KMS-11 (cell line): ENCODE measurements at regions not wholly inside any gene's neighbourhood (a gene's known extent, or its start where the extent isn't known, plus 50 kb on each side); places are given as distances from the start of the nearest gene placed in this dataset.

Experiments used
- H2AFZ ChIP-seq: fragments of 200-600 bp; sonication (generic); 2 replicates; pipeline ENCODE4 v1.6.1; 2016; ENCODE audit warnings: antibody characterized with exemption, mixed run types, low read depth
- H3K27ac ChIP-seq: fragments of 200-600 bp; sonication (generic); 2 replicates; pipeline ENCODE4 v1.6.1; 2016; ENCODE audit warnings: mild to moderate bottlenecking, mixed run types
- H3K27me3 ChIP-seq: fragments of 200-600 bp; sonication (generic); 2 replicates; pipeline ENCODE4 v1.6.1; 2017; ENCODE audit warnings: mild to moderate bottlenecking, low read depth, mixed run types, moderate library complexity; ENCODE audit not compliant: insufficient read depth
- H3K36me3 ChIP-seq: fragments of 200-600 bp; sonication (generic); 2 replicates; pipeline ENCODE4 v1.6.1; 2017; ENCODE audit warnings: mild to moderate bottlenecking, mixed run types; ENCODE audit not compliant: insufficient read depth
- H3K4me1 ChIP-seq: fragments of 200-600 bp; sonication (generic); 2 replicates; pipeline ENCODE4 v1.6.1; 2016; ENCODE audit warnings: mild to moderate bottlenecking, low read depth, mixed run types; ENCODE audit not compliant: poor library complexity, severe bottlenecking
- H3K4me2 ChIP-seq: fragments of 200-600 bp; sonication (generic); 2 replicates; pipeline ENCODE4 v1.7.0; 2016; ENCODE audit warnings: mild to moderate bottlenecking, mixed run types
- H3K4me3 ChIP-seq: fragments of 200-600 bp; sonication (generic); IDR thresholded peaks from 2 replicates; pipeline ENCODE4 v1.6.1; 2017; ENCODE audit warnings: low read depth, low read length, mixed read lengths; ENCODE audit not compliant: insufficient read depth
- H3K79me2 ChIP-seq: fragments of 200-600 bp; sonication (generic); 2 replicates; pipeline ENCODE4 v1.6.1; 2016; ENCODE audit warnings: low read depth, mixed run types; ENCODE audit not compliant: insufficient read depth
- H3K9ac ChIP-seq: fragments of 200-600 bp; sonication (generic); 2 replicates; pipeline ENCODE4 v1.6.1; 2016; ENCODE audit warnings: mild to moderate bottlenecking, mixed run types
- H4K20me1 ChIP-seq: fragments of 200-600 bp; sonication (generic); 2 replicates; pipeline ENCODE4 v1.6.1; 2016; ENCODE audit warnings: mild to moderate bottlenecking, mixed run types; ENCODE audit not compliant: insufficient read depth
- TF ChIP-seq, protein P1 (sequence below): fragments of 200-600 bp; sonication (generic); conservative IDR thresholded peaks from 2 replicates; pipeline ENCODE4 v1.6.1; 2017; ENCODE audit warnings: low read depth, mild to moderate bottlenecking, antibody characterized with exemption, low read length, moderate library complexity, mixed read lengths

DNA sequence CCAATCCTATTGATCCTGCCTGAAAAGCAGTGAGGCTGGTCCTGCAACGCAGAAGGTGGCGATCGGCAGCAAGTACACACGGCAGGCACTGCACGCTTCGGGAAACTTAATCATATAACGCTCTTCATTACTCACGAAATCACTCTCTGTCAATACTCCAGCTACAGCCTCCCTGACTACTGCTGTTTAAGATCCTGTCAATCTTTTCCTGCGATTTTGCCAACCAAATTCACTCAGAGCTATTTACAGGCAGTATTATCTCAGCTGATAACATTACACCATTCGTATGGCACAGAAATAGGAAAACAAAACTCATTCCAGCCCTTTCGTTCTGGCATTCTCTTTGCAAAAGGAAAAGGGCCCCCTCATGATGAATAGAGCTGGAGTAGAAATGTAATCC lies 262.4 kb upstream of the CDH8 start:
- Histone ChIP-seq H3K4me1 (no peaks in the 10 kb centered on the region), H3K36me3 (no peaks in the 10 kb centered on the region), H3K27ac (no peak overlapping the region), H3K4me3 (no peak overlapping the region), H4K20me1 (no peaks in the 10 kb centered on the region), H2AFZ (no peak overlapping the region), H3K27me3 (no peaks in the 10 kb centered on the region), H3K9ac (no peak overlapping the region), H3K4me2 (no peak overlapping the region), H3K79me2 (no peaks in the 10 kb centered on the region)
- TF ChIP-seq, protein P1, sequence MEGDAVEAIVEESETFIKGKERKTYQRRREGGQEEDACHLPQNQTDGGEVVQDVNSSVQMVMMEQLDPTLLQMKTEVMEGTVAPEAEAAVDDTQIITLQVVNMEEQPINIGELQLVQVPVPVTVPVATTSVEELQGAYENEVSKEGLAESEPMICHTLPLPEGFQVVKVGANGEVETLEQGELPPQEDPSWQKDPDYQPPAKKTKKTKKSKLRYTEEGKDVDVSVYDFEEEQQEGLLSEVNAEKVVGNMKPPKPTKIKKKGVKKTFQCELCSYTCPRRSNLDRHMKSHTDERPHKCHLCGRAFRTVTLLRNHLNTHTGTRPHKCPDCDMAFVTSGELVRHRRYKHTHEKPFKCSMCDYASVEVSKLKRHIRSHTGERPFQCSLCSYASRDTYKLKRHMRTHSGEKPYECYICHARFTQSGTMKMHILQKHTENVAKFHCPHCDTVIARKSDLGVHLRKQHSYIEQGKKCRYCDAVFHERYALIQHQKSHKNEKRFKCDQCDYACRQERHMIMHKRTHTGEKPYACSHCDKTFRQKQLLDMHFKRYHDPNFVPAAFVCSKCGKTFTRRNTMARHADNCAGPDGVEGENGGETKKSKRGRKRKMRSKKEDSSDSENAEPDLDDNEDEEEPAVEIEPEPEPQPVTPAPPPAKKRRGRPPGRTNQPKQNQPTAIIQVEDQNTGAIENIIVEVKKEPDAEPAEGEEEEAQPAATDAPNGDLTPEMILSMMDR = no peak

DNA sequence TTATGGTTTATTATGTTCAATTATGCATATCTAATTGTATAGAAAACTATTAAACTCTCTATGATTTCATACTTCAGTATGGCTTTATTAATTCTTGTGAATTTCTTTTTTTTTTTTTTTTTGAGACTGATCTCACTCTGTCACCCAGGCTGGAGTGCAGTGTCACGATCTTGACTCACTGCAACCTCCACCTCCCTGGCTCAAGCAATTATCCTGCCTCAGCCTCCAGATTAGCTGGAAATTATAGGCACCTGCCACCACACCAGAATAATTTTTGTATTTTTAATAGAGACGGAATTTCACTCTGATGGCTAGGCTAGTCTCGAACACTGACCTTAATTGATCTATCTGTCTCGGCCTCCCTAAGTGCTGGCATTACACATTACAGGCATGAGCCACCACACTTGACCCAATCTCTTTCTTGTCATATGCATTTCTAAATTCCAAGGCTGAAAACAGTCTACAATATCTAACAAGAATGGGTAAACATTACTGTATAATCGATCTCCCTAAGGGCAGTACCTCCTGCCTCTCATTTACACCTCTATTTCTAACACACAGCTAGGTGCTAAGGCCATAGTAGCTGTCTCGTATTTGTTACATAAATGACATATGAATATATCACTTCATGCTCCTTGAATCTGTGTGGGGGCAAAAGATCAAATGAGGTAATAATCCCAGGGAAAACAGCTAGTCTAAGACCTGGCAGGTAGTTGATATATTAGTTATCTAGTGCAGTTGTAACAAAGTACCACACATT lies 258.2 kb upstream of the CDH8 start:
- H3K4me2 ChIP-seq = no peak overlapping the region
- H2AFZ ChIP-seq = no peak overlapping the region
- no peak overlapping the region for H3K27ac ChIP-seq
- TF ChIP-seq, protein P1 = no peak
- H3K4me1 ChIP-seq = no peaks in the 10 kb centered on the region
- H3K4me3 ChIP-seq = no peak overlapping the region
- no peak overlapping the region for H3K9ac ChIP-seq
- no peaks in the 10 kb centered on the region for H4K20me1 ChIP-seq
- H3K36me3 ChIP-seq = no peaks in the 10 kb centered on the region
- H3K27me3 ChIP-seq = no peaks in the 10 kb centered on the region
- no peaks in the 10 kb centered on the region for H3K79me2 ChIP-seq

DNA sequence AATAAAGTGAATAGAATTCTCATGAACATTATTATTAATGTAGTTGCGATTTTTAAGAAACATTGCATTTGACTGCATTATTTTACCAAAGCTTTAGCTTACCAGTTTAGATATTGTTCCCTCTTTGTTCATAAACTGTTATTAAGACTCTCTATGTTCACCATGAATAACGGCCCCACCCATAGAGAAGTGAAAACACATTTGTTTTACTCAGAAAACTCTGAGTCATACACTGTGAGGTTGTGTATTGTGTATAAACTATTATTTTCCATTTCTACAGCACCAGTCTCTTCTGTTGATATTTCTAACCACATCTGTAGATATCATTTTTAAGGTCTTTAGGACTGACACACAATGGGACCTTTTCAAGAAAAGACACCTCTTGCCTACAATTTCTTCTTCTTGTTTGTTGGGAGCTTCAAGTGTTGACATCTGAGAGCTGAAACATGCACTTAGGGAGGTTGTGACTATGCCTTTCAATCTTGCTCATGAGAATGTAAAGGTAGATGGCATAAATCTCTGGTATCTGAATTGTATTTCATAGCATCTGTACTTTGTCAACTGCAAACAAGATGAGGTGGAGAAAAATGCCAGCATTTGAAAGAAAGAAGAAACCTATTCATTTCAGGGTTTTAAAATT lies 252.9 kb upstream of the CDH8 start:
- Histone ChIP-seq H3K9ac (no peak overlapping the region), H2AFZ (no peak overlapping the region), H3K4me1 (no peaks in the 10 kb centered on the region), H3K36me3 (no peaks in the 10 kb centered on the region), H3K4me3 (no peak overlapping the region), H3K79me2 (no peaks in the 10 kb centered on the region), H4K20me1 (no peaks in the 10 kb centered on the region), H3K4me2 (no peak overlapping the region), H3K27ac (no peak overlapping the region), H3K27me3 (no peaks in the 10 kb centered on the region)
- TF ChIP-seq, protein P1 = no peak

DNA sequence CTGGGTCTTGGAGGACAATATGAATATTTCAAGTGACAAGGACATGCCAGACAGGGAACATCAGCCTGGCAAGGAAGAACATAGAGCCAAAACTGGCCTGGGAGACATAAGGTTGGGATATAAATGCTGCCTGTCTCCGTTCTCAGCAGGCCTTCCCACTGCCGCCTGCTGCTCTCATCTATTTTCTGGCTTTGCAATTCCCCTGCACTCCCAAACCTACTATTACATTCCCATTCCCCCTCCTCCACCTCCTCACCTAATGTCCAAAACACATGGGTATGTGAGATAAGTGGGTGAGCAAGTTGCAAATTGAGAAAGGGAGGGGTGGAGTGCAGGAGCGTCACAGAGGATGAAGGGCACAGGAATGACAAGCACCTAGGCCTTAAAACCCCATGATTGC lies 244.3 kb upstream of the CDH8 start:
- no peak overlapping the region for H3K4me3 ChIP-seq
- no peak overlapping the region for H2AFZ ChIP-seq
- no peak overlapping the region for H3K9ac ChIP-seq
- no peak overlapping the region for H3K27ac ChIP-seq
- H3K79me2 ChIP-seq = no peaks in the 10 kb centered on the region
- H3K36me3 ChIP-seq = no peaks in the 10 kb centered on the region
- no peaks in the 10 kb centered on the region for H4K20me1 ChIP-seq
- H3K4me2 ChIP-seq = no peak overlapping the region
- TF ChIP-seq, protein P1 = no peak
- H3K27me3 ChIP-seq = no peaks in the 10 kb centered on the region
- no peaks in the 10 kb centered on the region for H3K4me1 ChIP-seq
